ENCODE measurements at regions not wholly inside any gene's neighbourhood (a gene's known extent, or its start where the extent isn't known, plus 50 kb on each side); places are given as distances from the start of the nearest gene placed in this dataset.

GRCh38 chr21:24785033-24785432 lies 822.2 kb downstream of the MRPL39 start:
- no peak for DNase-seq

- no peak for DNase-seq
Measured at GRCh38 chr21:24781146-24781545, 826.1 kb downstream of the MRPL39 start.

DNA sequence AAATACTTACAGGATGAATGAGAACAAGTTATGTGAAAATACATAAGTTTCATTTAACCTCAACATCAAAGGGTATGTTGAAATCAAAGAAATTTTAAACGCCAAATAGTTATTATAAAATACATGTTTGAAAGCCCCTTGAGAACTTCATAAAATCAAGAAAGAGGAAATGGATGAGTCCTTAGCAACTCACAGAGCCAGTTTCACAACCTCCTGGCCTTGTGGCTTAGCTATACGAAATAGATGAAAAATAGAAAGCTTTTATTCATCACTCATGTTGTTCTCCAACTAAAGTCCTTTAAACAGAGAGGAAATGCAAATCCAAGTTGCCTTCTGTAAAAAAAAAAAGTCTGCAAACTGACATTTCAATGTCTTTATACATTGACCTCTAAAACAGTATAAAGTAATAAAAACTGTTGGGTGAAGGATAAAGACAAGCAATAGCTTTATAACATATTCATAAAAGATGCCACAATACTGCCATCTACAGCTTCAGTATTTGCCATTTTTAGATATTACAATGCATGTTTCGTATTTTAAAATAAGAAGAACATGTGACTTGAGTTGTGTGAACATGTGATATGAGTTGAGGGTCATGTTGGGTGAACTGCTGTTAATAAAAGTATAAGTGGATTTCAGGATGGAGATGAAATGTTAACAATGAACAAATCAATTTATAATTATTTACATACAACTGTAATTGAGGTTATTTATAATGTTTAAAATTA lies 847.8 kb downstream of the MRPL39 start:
- no peak for DNase-seq

- no peak for DNase-seq
Measured at GRCh38 chr21:24738063-24738462, 869.2 kb downstream of the MRPL39 start.

- no peak for DNase-seq
Measured at GRCh38 chr21:24737296-24737850, 869.9 kb downstream of the MRPL39 start.

GRCh38 chr21:24730661-24731060 lies 876.6 kb downstream of the MRPL39 start:
- no peak for DNase-seq

- DNase-seq, result no peak
Measured at GRCh38 chr21:24729568-24729967, 877.7 kb downstream of the MRPL39 start.

DNA sequence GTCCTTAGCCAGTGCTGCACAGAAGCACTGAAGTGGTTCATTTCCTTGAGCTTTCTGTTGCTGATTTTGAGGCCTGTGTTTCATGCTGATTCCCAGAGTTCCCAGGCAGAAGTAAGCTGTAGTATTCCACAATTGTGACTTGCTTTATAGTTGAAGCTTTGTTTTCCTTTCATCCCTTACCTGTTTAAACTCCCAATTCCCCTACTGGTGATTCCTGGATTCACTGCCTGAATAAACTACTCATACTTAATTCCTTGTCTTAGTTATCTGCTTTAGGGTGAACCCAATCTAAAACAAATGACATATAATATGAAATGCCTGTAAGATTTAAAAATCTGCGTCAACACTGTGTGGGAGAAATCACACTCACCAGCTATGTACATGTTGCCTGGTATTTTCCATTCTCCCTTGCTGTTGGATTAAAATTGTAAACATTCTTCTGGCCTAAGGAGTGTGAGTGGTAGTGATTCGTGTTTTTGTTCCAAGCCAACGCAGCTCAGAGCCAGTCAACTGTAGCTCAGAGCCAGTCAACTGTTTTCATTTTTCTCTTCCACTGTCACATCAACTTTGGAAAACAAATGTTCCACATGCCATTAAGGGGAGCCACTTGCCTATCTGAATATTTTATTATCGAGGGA lies 879.4 kb downstream of the MRPL39 start:
- no peak for DNase-seq

- no peak for DNase-seq
Measured at GRCh38 chr21:24716281-24716918, 890.9 kb downstream of the MRPL39 start.

GRCh38 chr21:24714646-24715200 lies 892.6 kb downstream of the MRPL39 start:
- DNase-seq, result no peak

- no peak for DNase-seq
Measured at GRCh38 chr21:24705201-24705600, 902.1 kb downstream of the MRPL39 start.

DNA sequence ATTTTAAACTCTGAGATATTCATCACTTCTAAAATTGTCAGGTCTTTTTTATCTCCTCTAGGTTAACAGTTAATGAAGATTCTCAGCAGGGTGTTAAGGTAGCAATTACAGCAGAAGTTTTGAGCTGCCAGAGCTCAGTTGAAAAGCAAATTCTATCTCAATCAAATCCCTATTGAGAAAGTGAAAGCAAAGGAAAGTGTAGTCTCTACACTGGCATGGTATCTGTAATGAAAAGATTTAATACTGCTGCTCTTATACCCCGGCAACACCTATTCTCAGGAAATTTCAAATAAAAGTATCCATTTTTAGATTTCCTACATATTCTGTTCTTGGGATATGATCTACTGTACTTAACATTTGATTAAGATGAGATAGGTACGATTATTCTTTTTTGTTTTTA lies 913.5 kb downstream of the MRPL39 start:
- no peak for DNase-seq

DNA sequence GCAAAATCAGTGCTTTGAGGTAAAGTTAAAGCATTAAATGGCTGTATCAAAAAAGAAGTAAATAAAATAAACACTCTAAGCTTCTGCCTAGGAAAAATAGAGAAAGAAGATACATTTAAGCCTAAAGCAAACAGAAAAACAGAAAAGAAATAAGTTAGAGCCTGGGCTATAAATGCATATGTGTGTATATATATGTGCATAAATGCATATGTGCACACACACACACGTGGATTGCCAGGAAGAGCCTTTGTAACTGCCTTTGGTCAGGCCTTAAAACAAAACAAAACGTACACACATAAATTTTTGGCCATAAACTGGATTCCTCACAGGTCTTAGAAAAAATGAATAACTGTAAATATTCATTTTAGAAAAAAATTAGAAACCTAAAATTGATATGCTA lies 925.8 kb downstream of the MRPL39 start:
- DNase-seq, result no peak

DNA sequence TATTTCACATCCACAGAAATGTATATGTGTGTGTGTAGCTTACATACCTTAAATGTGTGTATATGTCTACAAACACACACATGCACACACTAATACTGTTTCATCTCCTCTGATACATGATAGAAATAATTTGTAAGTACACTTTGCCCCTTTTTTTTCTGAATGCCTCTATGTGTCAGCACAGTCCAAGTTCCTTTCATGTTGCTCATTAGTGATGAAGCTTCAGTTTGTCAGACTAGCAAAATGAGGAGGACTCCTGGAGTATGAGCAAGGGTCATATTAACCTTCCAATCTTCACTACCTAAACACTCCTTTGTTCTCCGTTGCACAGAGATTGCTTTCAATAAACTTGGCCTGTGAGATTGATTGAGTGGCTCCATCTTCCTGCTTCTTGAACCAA lies 935.4 kb downstream of the MRPL39 start:
- no peak for DNase-seq

DNA sequence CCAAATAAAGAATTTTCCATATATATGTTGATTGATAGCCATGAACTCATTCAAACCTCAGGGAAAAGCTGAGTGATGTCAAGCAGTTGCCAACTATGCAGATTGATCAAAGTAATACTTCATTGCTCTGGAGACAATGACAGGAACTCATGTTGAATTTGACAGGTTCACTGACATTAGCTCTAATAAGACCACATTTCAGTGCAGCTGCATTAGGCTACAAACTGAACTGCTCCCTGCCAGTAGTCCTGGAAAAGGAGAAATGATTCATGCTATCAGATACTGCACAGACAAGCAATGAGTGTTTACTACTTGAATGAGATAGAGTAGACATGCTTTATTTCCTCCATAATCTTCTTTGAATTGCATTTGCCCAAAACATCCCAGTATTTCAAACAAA lies 948.4 kb downstream of the MRPL39 start:
- DNase-seq, result no peak

DNA sequence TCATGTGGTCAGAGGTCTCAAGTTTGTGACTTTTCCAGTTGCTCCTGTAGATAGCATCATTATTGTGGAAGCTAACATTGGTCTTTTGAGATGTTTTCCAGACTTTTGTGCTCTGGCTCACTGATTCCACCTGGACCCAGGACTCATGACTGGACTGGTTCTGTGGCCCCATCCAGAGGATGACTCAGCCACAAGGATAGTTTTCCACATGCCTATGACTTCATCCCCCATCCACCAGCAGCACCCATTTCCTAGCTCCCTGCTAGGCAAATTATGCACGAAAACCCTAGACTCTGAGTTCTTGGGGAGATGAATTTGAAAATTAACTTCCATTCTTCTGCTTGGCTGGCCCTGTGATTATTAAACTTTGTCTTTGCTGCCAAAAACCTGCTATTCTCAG lies 949.3 kb downstream of the MRPL39 start:
- peak in 1 of 58 donors; percentile 0 for DNase-seq

- DNase-seq, result no peak
Measured at GRCh38 chr21:24649691-24650090, 957.6 kb downstream of the MRPL39 start.

- no peak for DNase-seq
Measured at GRCh38 chr21:24636696-24637095, 970.6 kb downstream of the MRPL39 start.

- DNase-seq, result no peak
Measured at GRCh38 chr21:24634749-24635148, 972.5 kb downstream of the MRPL39 start.

- DNase-seq, result no peak
Measured at GRCh38 chr21:24628536-24628935, 978.7 kb downstream of the MRPL39 start.

DNA sequence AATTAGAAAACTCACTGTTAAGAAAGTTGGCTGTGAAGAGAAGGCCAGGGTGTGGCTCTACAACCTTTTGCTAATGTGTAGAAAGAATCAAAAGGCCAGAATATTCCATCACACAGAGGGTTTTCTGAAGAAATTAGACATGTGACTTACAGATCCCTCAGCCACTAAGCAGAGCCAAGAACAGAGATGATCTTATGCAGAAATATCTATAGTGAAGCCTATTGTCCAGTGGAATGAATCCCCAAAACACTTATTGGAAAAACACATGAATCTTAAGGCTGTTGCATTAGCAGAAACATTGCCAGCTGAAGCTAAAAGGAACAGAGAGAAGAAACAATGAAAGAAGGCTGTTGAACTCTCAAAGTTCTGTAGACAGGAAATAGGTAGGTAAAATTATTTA lies 979.2 kb downstream of the MRPL39 start:
- no peak for DNase-seq

GRCh38 chr21:24617819-24618218 lies 989.5 kb downstream of the MRPL39 start:
- DNase-seq, result no peak

All from anterior cingulate cortex (tissue), 58 donors.